ENCODE measurements at regions not wholly inside any gene's neighbourhood (a gene's known extent, or its start where the extent isn't known, plus 50 kb on each side); places are given as distances from the start of the nearest gene placed in this dataset.

DNA sequence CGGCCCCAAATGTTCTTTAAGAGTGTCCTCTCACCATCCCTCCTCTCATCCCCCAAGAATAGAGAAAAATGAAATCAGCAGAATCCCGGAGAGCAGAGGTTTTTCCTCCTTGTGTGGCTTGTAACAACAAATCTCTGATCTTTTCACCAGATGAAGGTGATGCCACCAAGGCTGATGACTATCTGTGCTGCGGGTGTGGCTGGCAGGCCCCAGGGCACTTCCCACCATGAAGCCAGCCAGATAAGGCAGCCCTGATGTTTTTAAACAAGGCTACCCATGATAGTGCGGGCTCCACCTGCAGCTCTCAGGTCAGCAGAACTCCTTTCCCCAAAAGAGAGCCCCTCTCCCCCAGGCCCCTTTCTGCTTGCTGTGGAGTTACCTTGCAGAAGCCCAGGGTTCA lies 58.0 kb upstream of the PARP11 start:
- TF ChIP-seq POLR2AphosphoS5 (IDR thresholded peaks at IDR 0.05; ENCODE audit: low read depth, low read length) (no peak), EGR1 (IDR thresholded peaks at IDR 0.05; ENCODE audit: low read depth) (no peak), JUND (IDR thresholded peaks at IDR 0.05) (no peak), SIN3A (IDR thresholded peaks at IDR 0.05; ENCODE audit: low read depth) (no peak), ZFX (IDR thresholded peaks at IDR 0.05) (no peak), CBX3 (IDR thresholded peaks at IDR 0.05; ENCODE audit: low read depth) (no peak), POLR2A (IDR thresholded peaks at IDR 0.05; ENCODE audit: borderline replicate concordance, extremely low read depth, insufficient read depth, insufficient read length) (no peak), EZH2phosphoT487 (IDR thresholded peaks at IDR 0.05; ENCODE audit: borderline replicate concordance) (no peak), EZH2 (IDR thresholded peaks at IDR 0.05) (no peak), YY1 (IDR thresholded peaks at IDR 0.05; ENCODE audit: extremely low read depth, insufficient replicate concordance, low read depth, low read length) (no peak), CEBPB (IDR thresholded peaks at IDR 0.05; ENCODE audit: low read depth) (no peak), SRF (IDR thresholded peaks at IDR 0.05; ENCODE audit: low read depth) (no peak), ELF1 (IDR thresholded peaks at IDR 0.05; ENCODE audit: borderline replicate concordance, low read depth) (no peak), FOSL1 (IDR thresholded peaks at IDR 0.05; ENCODE audit: low read depth) (no peak), TCF7L2 (IDR thresholded peaks at IDR 0.05; ENCODE audit: borderline replicate concordance, extremely low read depth, insufficient read depth, insufficient read length) (no peak), ZNF274 (IDR thresholded peaks at IDR 0.05; ENCODE audit: low read depth, low read length) (no peak), SP1 (IDR thresholded peaks at IDR 0.05; ENCODE audit: low read depth) (no peak)
- TF ChIP-seq, protein P1, sequence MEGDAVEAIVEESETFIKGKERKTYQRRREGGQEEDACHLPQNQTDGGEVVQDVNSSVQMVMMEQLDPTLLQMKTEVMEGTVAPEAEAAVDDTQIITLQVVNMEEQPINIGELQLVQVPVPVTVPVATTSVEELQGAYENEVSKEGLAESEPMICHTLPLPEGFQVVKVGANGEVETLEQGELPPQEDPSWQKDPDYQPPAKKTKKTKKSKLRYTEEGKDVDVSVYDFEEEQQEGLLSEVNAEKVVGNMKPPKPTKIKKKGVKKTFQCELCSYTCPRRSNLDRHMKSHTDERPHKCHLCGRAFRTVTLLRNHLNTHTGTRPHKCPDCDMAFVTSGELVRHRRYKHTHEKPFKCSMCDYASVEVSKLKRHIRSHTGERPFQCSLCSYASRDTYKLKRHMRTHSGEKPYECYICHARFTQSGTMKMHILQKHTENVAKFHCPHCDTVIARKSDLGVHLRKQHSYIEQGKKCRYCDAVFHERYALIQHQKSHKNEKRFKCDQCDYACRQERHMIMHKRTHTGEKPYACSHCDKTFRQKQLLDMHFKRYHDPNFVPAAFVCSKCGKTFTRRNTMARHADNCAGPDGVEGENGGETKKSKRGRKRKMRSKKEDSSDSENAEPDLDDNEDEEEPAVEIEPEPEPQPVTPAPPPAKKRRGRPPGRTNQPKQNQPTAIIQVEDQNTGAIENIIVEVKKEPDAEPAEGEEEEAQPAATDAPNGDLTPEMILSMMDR (IDR thresholded peaks at IDR 0.05 in 2 of 3, conservative IDR thresholded peaks at IDR 0.05 in 1 of 3; ENCODE audit: borderline replicate concordance in 1 of 3, insufficient read depth in 1 of 3, low read depth in 2 of 3, low read length in 2 of 3), result no peak
- TF ChIP-seq, protein P2, sequence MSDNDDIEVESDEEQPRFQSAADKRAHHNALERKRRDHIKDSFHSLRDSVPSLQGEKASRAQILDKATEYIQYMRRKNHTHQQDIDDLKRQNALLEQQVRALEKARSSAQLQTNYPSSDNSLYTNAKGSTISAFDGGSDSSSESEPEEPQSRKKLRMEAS (IDR thresholded peaks at IDR 0.05), result no peak
- Histone ChIP-seq H3K27me3 (ENCODE audit: insufficient read depth, low read length) (peaks cover 86% of the 10 kb centered on the region), H4K20me1 (ENCODE audit: insufficient read depth) (no peaks in the 10 kb centered on the region), H3K9me2 (ENCODE audit: insufficient read depth) (no peaks in the 10 kb centered on the region), H3K79me2 (ENCODE audit: insufficient read depth, low read length) (no peaks in the 10 kb centered on the region), H3K9ac (ENCODE audit: low read length) (no peak overlapping the region), H3K4me1 (ENCODE audit: control insufficient read depth in 1 of 2, insufficient read depth in 2 of 2, low read length in 2 of 2) (no peaks in the 10 kb centered on the region), H3K36me3 (ENCODE audit: control insufficient read depth in 1 of 2, insufficient read depth in 2 of 2, low read length in 2 of 2) (no peaks in the 10 kb centered on the region), H3K9me3 (ENCODE audit: control insufficient read depth in 1 of 2, insufficient read depth in 1 of 2, low read depth in 1 of 2, low read length in 2 of 2) (no peaks in the 10 kb centered on the region), H2AFZ (ENCODE audit: low read depth, low read length, poor library complexity, severe bottlenecking) (no peak overlapping the region), H3K4me3 (replicated peaks in 1 of 2; ENCODE audit: low read depth in 1 of 2, low read length in 2 of 2) (no peak overlapping the region), H3K27ac (ENCODE audit: low read depth, low read length) (no peak overlapping the region), H3K4me2 (ENCODE audit: low read length) (no peak overlapping the region)
- intact Hi-C loops (cut with micrococcal nuclease), result no loop called here
- POLR2A ChIA-PET, result no interaction called here
- BruUV-seq (replicated peaks), result no TSS peak
- DNase-seq (ENCODE audit: low read depth, low spot score) (no peak), ATAC-seq (no peak)
- RAD21 ChIA-PET (ENCODE audit: low non-redundant PET in 1 of 2, low total read pairs in 2 of 2, uncharacterized antibody in 2 of 2, unreplicated experiment in 2 of 2), result no interaction called here
- CTCF ChIA-PET, result no interaction called here

Data from HCT116 (cell line).